GM20000 (cell line): ENCODE measurements at regions not wholly inside any gene's neighbourhood (a gene's known extent, or its start where the extent isn't known, plus 50 kb on each side); places are given as distances from the start of the nearest gene placed in this dataset.

Experiments used
- DNase-seq: peaks from one replicate; pipeline ENCODE4 v3.0.0; 2012; ENCODE audit warnings: low spot score
- TF ChIP-seq, protein P1 (sequence below): IDR thresholded peaks from 2 replicates; pipeline ENCODE4 v1.5.1; 2012; ENCODE audit warnings: mild to moderate bottlenecking, control low read depth; ENCODE audit errors: extremely low read depth, missing control alignments

- no peak for DNase-seq
- TF ChIP-seq, protein P1, sequence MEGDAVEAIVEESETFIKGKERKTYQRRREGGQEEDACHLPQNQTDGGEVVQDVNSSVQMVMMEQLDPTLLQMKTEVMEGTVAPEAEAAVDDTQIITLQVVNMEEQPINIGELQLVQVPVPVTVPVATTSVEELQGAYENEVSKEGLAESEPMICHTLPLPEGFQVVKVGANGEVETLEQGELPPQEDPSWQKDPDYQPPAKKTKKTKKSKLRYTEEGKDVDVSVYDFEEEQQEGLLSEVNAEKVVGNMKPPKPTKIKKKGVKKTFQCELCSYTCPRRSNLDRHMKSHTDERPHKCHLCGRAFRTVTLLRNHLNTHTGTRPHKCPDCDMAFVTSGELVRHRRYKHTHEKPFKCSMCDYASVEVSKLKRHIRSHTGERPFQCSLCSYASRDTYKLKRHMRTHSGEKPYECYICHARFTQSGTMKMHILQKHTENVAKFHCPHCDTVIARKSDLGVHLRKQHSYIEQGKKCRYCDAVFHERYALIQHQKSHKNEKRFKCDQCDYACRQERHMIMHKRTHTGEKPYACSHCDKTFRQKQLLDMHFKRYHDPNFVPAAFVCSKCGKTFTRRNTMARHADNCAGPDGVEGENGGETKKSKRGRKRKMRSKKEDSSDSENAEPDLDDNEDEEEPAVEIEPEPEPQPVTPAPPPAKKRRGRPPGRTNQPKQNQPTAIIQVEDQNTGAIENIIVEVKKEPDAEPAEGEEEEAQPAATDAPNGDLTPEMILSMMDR = no peak
Observed at GRCh38 chr6:97630604-97631003, 347.6 kb upstream of the MMS22L start.

DNA sequence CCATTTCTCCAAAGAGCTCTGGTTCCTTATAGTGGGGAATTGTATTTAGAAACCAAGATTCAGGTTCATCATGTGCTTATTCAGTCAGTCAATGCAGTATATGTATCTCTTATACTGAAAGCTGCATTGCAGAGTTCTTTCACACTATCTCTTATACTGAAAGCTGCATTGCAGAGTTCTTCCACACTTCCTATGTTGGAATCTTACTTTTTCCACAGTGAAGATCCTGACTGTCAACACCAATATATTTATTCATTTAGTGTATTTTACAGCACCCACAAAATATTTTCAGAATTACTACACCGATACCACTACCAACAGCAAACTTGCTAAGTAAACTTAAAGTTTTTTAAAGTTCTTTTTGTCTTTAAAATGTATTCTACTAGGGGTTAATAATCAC is 349.3 kb upstream of the MMS22L start:
- TF ChIP-seq, protein P1 = no peak
- no peak for DNase-seq

DNA sequence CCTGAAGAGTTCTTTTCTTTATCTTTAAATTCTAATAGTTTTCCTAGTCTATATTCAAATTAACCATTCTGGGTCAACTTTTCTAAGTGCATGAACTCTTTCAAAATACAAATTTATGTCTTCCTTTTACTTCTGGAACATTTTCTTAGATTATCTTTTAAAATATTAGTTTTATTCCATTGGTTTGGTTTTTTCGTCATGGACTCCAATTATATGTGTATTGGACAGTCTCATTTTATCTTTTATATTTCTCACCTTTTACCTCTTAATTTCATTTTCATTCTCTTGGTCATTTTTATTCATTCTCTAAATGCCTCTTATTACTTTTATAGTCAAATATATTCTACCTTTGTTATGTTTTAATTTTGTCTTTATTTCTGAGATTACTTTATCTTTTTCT is 356.7 kb upstream of the MMS22L start:
- no peak for DNase-seq
- TF ChIP-seq, protein P1 = no peak

DNA sequence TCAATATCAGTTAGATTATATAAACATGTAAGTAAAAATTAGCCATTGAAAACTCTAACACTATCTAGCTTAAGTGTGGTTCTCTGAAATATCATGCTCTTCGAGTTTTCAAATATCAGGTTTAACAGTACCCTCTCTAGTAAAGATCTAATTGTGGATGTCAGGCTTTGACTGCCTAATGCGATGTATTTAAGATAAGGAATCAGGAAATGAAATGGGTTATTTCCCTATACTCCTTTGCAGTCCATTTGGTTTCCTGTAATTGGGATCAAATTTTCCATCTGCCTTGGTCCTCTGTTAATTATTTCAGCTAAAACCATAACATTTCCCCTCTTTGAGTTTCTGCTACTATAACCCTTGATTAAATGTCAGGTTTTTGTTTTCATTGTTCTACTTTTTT is 361.3 kb upstream of the MMS22L start:
- TF ChIP-seq, protein P1 = no peak
- no peak for DNase-seq

DNA sequence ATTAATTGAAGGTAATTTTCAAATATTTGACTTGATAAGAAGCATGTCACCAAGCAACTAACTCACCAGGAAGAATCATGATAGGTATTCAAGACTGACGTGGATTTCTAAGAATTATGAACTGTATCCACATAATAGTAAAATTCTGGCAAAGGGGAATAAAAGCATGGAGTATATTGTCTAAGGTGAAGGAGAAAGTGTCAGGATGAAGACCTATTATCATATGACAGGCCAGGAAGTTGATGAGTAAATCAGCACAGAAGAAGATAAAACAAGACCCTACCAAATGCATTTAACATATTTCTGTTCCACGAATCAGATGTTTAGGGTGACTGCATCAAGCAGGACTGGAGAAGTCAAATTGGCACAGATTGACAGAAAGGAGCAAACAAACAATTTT is 362.7 kb upstream of the MMS22L start:
- no peak for DNase-seq
- TF ChIP-seq, protein P1 = no peak

DNA sequence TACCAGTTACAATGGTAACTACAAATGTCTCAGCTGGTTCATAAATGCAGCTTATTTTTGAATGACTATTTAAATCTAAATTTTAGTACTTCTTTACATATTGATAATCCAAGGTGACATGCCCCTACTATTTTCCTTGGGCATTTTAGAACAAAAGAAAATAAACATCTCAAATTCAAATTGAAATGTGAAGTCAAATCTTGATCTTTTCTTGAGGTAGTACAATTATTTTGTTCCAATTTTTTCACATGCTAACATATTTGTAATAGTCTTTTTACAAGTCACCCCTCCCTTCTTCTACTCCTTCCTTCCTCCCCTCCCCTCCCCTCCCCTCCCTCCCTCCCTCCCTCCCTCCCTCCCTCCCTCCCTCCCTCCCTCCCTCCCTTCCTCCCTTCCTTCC is 370.1 kb upstream of the MMS22L start:
- TF ChIP-seq, protein P1 = no peak
- DNase-seq = no peak

DNA sequence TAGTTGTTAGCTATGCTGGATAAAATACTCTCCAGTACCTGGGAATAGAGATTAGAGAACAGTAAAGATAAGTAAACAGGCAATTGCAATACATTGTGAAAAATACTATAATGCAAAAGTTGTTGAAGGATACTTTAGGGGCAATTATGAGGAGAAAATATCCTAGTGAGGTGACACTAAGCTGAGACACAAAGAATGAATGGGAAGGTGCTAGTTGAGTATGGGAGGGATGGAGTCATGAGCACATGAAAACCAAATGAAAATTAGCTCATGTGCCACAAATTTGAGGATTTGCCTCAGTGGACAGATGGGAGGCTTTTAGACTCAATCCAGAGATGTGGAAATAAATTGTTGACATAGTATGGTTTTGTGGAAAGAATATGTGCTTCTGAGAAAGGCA is 370.5 kb upstream of the MMS22L start:
- TF ChIP-seq, protein P1 = no peak
- DNase-seq = no peak
